Tibial artery (tissue), 4 donors: ENCODE measurements at regions not wholly inside any gene's neighbourhood (a gene's known extent, or its start where the extent isn't known, plus 50 kb on each side); places are given as distances from the start of the nearest gene placed in this dataset.

Experiments
- DNase-seq, 2 donors: peaks; one replicate each; pipeline ENCODE4 v3.0.0-alpha.2; 2019
- H3K27ac ChIP-seq, 2 donors: fragments of 200-600 bp; sonication (generic) in 1 of 2; 1 replicate in 1 of 2; 2 replicates in 1 of 2; pipeline ENCODE4 v1.5.1; 2018 to 2019; ENCODE audit warnings: mild to moderate bottlenecking in 1 of 2
- H3K27me3 ChIP-seq, 2 donors: fragments of 200-600 bp; sonication (generic) in 1 of 2; one replicate each; pipeline versions ENCODE4 v1.5.1 to v1.6.0; 2016 to 2019
- H3K36me3 ChIP-seq, 3 donors: fragments of 200-600 bp; sonication (generic) in 2 of 3; one replicate each; pipeline ENCODE4 v1.5.1; 2016 to 2019; ENCODE audit warnings: mild to moderate bottlenecking in 2 of 3
- H3K4me1 ChIP-seq, 4 donors: fragments of 200-600 bp; sonication (generic) in 2 of 4; 1 replicate in 3 of 4; 2 replicates in 1 of 4; pipeline ENCODE4 v1.5.1; 2016 to 2019
- H3K4me3 ChIP-seq, 2 donors: fragments of 200-600 bp; sonication (generic) in 1 of 2; 1 replicate in 1 of 2; 2 replicates in 1 of 2; pipeline ENCODE4 v1.5.1; 2018 to 2019; ENCODE audit warnings: mild to moderate bottlenecking in 2 of 2
- H3K9me3 ChIP-seq, 3 donors: fragments of 200-600 bp; sonication (generic) in 1 of 3; one replicate each; pipeline ENCODE4 v1.5.1; 2016 to 2019
- intact Hi-C: fragments of 100-400 bp; cut with DNase I; formaldehyde crosslinking; loops from one replicate; pipeline ENCODE4 v1.15.0; 2023; ENCODE audit warnings: low total_unique reads
- TF ChIP-seq, protein P1 (sequence below), 2 experiments: fragments of 200-600 bp in 1 of 2; fragments of 450-650 bp in 1 of 2; IDR thresholded peaks; one replicate each; pipeline ENCODE4 v1.5.1; 2017 to 2019; ENCODE audit warnings: antibody characterized with exemption in 2 of 2, mild to moderate bottlenecking in 1 of 2, moderate library complexity in 1 of 2

- Histone ChIP-seq H3K27me3 (no peaks in the 10 kb centered on the region), H3K4me1 (peaks cover 6 to 32% (median 21%) of the 10 kb centered on the region in 4 donors), H3K36me3 (no peaks in the 10 kb centered on the region), H3K4me3 (no peak overlapping the region), H3K9me3 (no peaks in the 10 kb centered on the region), H3K27ac (no peak overlapping the region)
- intact Hi-C loops: no loop called here
- no peak for DNase-seq
- TF ChIP-seq, protein P1, sequence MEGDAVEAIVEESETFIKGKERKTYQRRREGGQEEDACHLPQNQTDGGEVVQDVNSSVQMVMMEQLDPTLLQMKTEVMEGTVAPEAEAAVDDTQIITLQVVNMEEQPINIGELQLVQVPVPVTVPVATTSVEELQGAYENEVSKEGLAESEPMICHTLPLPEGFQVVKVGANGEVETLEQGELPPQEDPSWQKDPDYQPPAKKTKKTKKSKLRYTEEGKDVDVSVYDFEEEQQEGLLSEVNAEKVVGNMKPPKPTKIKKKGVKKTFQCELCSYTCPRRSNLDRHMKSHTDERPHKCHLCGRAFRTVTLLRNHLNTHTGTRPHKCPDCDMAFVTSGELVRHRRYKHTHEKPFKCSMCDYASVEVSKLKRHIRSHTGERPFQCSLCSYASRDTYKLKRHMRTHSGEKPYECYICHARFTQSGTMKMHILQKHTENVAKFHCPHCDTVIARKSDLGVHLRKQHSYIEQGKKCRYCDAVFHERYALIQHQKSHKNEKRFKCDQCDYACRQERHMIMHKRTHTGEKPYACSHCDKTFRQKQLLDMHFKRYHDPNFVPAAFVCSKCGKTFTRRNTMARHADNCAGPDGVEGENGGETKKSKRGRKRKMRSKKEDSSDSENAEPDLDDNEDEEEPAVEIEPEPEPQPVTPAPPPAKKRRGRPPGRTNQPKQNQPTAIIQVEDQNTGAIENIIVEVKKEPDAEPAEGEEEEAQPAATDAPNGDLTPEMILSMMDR (IDR thresholded peaks at IDR 0.05): no peak
These were observed 215.8 kb upstream of the FOXA2 start for GRCh38 chr20:22800129-22800528.

GRCh38 chr20:22801528-22801927 lies 217.2 kb upstream of the FOXA2 start:
- DNase-seq: no peak
- Histone ChIP-seq H3K36me3 (no peaks in the 10 kb centered on the region), H3K9me3 (no peaks in the 10 kb centered on the region), H3K27ac (no peak overlapping the region), H3K27me3 (no peaks in the 10 kb centered on the region), H3K4me3 (no peak overlapping the region), H3K4me1 (peaks cover 1 to 20% (median 7%) of the 10 kb centered on the region in 4 donors)
- intact Hi-C loops: no loop called here
- TF ChIP-seq, protein P1 (IDR thresholded peaks at IDR 0.05): no peak

- Histone ChIP-seq H3K36me3 (no peaks in the 10 kb centered on the region), H3K4me3 (no peak overlapping the region), H3K27me3 (no peaks in the 10 kb centered on the region), H3K4me1 (peaks cover 0 to 13% (median 3%) of the 10 kb centered on the region in 4 donors), H3K9me3 (no peaks in the 10 kb centered on the region), H3K27ac (no peak overlapping the region)
- no peak for DNase-seq
- intact Hi-C loops: no loop called here
- TF ChIP-seq, protein P1 (IDR thresholded peaks at IDR 0.05): no peak
These were observed 217.9 kb upstream of the FOXA2 start for GRCh38 chr20:22802296-22802695.

DNA sequence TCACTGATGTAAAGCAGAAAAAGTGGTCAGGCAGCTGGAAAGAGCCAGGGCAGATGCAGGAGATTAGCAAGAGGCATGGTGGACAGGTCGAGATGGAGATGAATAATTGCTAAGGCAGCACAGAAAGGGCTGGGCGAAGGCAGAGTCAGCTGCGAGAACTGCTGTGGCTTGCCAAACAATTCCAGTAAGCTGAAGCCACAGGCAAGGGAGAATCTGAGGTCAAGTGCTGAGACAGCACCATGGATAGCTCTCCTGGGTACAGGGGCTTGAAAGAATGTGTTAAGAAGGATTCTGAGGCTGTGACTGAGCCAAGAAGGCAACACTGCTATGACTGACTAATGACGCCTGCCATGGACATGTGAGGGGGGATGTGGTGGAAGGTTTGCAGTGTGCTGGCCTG lies 220.8 kb upstream of the FOXA2 start:
- H3K4me3 ChIP-seq: no peak overlapping the region
- intact Hi-C loops: no loop called here
- no peaks in the 10 kb centered on the region for H3K9me3 ChIP-seq
- H3K27me3 ChIP-seq: no peaks in the 10 kb centered on the region
- no peak overlapping the region for H3K27ac ChIP-seq
- H3K4me1 ChIP-seq: peaks cover 0 to 11% (median 3%) of the 10 kb centered on the region in 4 donors
- TF ChIP-seq, protein P1 (IDR thresholded peaks at IDR 0.05): no peak
- DNase-seq: no peak
- H3K36me3 ChIP-seq: no peaks in the 10 kb centered on the region

GRCh38 chr20:22805996-22806395 lies 221.6 kb upstream of the FOXA2 start:
- H3K27me3 ChIP-seq: no peaks in the 10 kb centered on the region
- H3K4me3 ChIP-seq: no peak overlapping the region
- H3K4me1 ChIP-seq: peaks cover 0 to 11% (median 3%) of the 10 kb centered on the region in 4 donors
- DNase-seq: no peak
- no peaks in the 10 kb centered on the region for H3K36me3 ChIP-seq
- no peak overlapping the region for H3K27ac ChIP-seq
- intact Hi-C loops: no loop called here
- TF ChIP-seq, protein P1 (IDR thresholded peaks at IDR 0.05): no peak
- no peaks in the 10 kb centered on the region for H3K9me3 ChIP-seq

DNA sequence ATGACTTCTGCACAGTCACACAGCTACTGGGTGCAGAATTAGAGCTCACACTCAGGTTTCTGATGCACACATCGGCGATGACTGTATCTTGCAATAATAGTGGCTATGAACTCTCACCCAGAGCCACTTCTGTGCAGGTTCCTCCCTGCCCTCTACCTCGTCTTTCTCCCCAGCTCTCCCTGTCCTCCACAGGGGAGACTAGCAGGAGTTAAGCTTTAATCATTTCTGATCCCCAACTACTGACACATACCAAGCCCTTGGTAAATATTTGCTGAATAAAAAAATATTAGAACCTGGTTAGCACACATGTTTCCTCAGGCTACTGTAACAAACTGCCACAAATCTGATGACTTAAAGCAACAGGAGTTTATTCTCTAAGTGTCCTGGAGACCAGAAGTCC lies 222.7 kb upstream of the FOXA2 start:
- H3K36me3 ChIP-seq: no peaks in the 10 kb centered on the region
- H3K9me3 ChIP-seq: no peaks in the 10 kb centered on the region
- H3K27ac ChIP-seq: no peak overlapping the region
- H3K4me3 ChIP-seq: no peak overlapping the region
- intact Hi-C loops: no loop called here
- no peak for DNase-seq
- no peaks in the 10 kb centered on the region for H3K27me3 ChIP-seq
- TF ChIP-seq, protein P1 (IDR thresholded peaks at IDR 0.05): no peak
- H3K4me1 ChIP-seq: peaks cover 0 to 11% (median 3%) of the 10 kb centered on the region in 4 donors
